CD4-positive, alpha-beta T cell treated with Interleukin-2 at 100 ng/mL for 4 hours (primary cell): ENCODE measurements at regions not wholly inside any gene's neighbourhood (a gene's known extent, or its start where the extent isn't known, plus 50 kb on each side); places are given as distances from the start of the nearest gene placed in this dataset.

ENCODE experiments used
- DNase-seq: peaks from one replicate; pipeline ENCODE4 v3.0.0-alpha.2; 2020; ENCODE audit warnings: low spot score

GRCh38 chr21:16587681-16588375 is 858.0 kb downstream of the USP25 start:
- no peak for DNase-seq

DNA sequence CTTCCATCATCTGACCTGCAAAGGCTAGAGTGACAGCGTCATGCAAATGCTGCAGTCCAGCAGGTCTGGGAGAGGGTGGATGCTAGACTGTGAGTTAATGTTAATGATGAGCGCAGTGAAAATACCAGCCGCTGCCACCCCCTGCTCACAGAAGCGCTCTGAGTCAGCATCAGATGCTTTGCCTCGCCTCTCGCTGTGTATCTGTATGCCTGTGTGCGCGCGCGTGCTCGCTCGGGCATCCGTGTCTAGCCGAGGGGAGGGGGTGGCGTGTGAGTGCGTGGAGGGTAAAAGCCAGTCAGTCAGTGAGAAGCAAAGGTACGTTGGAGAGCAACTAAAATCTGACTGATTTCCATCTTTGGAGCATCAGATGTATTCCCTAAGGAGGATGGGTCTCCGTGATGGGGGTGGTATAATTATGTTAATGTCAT is 858.7 kb downstream of the USP25 start:
- DNase-seq: no peak

DNA sequence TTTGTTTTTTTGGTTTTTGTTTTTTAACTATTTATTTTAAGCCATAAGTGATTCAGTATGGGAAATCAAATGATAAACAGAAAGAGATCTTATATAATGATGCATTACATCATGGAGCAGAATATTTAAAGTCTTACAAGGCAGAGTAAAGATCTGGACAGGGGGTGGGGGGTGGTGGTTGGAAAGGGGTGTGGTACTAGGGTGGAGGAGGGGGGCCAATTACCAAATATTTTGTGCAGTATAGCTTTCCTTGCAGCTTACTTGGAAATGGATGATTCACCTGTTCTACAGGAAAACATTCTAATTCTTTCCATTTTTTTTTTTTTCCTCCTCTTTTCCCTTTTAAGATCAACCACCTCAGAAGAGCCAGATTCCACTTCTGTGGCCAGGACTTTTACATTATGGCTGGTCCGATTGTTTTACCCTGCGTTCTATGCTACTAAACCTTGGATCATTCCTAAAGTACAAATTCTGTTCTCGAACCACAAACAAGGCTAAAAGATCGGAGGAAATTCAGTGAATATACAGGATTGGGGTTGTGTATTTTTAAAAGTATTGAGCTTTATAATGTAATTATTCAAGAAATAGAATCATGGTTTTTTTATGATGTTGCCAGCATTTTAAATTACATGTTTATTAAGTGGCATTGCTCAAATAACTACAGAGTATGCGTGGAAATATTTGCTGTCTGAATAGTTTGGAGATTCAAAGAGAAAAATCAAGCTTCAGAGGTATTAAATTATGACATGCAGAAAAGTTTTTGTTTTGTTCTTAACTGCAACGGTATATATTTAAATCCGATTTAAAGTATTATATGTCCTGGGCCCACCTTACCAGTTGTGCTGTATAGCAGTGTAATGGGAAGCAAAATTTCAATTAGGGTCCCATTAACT is 859.5 kb downstream of the USP25 start:
- no peak for DNase-seq

- no peak for DNase-seq
Measured at GRCh38 chr21:16590186-16590585, 860.4 kb downstream of the USP25 start.

GRCh38 chr21:16590641-16591292 is 861.0 kb downstream of the USP25 start:
- no peak for DNase-seq

DNA sequence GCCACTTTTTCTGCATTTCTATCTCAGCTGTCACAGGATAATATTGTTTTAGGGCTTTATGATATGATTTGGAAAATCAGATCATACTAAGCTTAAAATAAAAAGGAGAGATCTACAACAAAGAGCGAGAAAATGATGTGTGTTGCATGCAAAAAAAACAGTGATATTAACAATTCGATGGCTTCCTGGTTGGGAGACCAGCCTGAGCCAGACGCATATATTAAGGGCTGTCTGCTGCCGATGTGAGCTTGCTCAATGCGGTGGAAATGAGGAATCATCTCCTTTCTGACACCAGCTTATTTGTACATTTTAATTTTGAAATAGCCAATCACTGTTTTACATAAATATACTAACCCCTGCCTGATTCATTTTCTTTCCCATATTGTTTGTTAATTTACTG is 862.6 kb downstream of the USP25 start:
- no peak for DNase-seq

DNA sequence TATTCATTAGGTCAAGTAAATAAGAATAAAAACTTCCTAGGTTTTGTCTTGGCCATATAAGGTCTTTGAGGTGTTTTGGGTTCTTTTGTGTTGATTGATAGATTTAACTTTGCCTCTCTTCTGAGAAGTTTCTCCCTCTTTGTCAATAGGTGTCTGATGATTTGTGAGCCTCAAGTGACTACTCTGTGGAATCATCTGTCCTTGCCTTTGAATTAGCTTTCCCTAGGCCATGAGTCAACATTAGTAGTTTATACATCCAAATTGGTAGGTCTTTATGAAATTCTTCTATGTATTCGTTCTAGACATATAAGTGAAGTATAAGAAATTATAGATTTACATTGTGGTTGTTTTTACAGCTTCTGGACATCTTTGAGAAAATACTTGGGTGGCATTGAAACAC is 864.4 kb downstream of the USP25 start:
- no peak for DNase-seq

GRCh38 chr21:16596369-16596768 is 866.6 kb downstream of the USP25 start:
- no peak for DNase-seq

GRCh38 chr21:16597753-16598152 is 868.0 kb downstream of the USP25 start:
- no peak for DNase-seq

- no peak for DNase-seq
Measured at GRCh38 chr21:16605597-16605996, 875.8 kb downstream of the USP25 start.

DNA sequence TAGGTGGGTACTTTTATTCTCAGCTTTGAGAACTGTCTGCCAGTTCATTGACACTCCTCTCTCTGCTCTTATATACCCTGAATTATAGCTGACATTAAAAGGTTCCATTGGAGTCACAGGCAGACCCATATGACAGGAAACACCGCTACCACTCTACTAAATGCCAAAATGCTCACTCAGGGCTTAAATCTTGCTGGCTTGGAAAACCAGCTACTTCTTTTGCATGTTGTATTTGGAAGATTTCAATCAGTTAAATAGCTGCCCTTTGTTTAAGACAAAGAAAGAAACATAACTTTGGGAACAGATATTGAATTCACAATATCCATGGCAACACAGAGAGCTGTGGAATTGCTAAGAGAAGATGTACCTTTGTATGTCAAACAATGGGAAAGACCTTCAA is 876.5 kb downstream of the USP25 start:
- no peak for DNase-seq

DNA sequence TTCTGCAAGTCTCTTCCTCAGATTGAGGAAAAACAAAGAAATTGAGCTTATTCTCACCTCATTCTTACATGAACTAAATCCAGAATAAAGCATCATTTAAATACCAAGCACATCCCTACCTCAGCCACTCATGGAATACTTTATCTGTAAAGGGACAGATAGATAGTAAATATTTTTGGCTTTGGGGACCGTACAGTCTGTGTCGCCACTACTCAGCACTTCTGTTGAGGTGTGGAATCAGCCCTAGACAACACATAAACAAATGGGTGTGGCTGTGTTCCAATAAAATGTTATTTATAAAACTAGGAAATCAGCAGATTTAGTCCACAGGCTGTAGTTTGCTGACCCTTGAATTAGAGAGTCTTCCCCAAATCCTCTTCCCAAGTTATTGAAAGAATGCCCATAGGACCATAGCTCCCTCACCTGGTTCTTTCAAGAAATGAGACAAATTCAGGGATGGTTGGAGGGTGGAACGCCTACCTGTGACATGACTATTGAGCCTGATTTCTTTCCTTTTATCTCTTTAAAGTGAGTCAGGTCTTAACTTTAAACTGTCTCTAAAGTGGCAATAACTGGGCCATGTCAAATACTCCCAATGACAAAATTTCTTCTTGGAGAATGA is 878.5 kb downstream of the USP25 start:
- DNase-seq: no peak

GRCh38 chr21:16619281-16619680 is 889.5 kb downstream of the USP25 start:
- DNase-seq: no peak

DNA sequence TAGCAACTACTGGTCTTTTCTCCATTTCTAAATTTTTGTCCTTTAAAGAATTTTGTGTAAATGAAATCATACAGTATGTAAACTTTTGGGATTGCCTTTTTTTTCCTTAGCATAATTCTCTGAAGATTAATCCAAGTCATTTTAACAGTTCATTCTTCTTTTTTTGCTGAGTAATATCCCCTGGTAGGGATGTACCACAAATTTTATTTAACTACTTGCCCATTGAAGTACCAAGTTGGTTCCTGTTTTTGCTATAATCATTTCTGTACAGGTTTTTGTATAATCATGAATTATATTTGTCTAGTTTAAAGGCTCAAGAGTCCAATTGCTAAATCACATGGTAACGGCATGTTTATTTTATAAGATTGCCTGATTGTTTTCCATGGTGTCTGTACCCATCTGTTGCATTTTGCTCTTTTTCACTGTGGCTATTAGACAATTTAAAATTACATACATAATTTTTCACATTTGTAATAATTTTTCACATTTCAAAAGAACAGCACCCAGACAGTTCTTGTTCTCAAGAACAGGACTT is 891.1 kb downstream of the USP25 start:
- no peak for DNase-seq

- DNase-seq: no peak
Measured at GRCh38 chr21:16624479-16625118, 888.2 kb upstream of the CXADR start.

DNA sequence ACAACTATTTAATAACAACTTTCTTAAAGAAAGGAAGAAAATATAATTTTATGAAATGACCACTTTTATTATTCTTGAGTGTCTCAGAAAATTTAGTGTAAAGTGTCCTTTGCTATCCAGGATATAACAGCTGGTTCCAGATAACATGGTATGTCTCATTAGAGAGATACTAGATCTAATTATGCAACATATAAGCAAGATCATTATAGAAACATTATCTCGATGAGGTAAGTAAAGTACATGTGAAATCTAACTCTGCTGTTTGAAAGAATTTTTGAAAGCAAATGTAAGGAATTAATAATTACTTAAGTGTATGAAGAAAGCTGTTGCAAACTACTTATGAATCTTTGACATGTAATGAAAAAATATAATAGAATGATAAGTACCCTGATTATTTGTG is 887.4 kb upstream of the CXADR start:
- no peak for DNase-seq

GRCh38 chr21:16633831-16634459 is 878.9 kb upstream of the CXADR start:
- DNase-seq: no peak

DNA sequence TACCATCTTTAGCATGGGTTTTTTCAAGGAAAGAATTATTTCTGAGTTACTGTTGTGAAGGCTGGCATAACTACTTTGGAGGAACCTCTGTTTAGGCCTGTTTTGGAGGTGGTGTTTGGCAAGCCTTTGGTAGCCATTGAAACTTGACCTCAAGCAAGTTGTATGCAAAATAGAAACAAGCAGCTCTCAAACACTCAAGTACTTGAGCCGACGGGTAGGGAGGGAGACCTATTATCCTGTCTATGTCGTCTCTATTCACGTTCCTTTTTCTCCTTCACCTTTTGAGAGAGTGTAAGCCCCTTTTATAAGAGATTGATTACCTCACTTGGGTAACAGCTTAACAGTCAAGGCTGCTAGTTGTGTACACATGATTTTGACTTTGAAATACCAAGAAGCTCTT is 878.3 kb upstream of the CXADR start:
- no peak for DNase-seq

DNA sequence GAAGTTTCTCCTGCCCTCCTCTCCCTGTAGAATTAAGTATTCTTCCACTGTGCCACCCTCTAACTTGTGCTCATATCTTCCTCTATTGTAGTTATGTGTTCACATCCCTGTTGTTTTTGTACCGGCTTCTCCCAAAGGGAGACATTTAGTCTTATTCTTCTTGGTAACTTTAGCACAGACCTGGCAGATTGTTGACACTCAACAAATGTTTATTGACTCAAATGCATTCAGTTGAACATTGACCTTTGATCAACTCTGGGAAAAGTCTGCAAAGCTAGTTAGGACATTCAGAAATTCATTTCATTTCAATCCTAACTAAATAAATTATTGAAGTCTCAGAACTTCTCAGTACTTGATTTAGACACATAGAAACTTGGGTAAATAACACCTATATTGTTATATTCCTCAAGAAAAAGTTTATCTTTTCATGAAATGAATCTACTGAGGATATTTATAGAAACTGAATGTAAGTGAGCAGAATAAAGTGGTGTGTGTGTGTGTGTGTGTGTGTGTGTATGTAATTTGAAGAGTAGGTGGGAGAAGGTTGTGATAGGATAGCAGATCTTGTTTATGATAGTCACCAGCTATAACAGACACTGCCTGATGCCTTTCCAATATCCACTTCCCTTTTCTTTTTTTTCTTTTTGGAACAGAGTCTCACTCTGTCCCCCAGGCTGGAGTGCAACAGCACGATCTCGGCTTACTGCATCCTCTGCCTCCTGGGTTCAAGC is 872.4 kb upstream of the CXADR start:
- DNase-seq: no peak

GRCh38 chr21:16642353-16642752 is 870.5 kb upstream of the CXADR start:
- DNase-seq: no peak

DNA sequence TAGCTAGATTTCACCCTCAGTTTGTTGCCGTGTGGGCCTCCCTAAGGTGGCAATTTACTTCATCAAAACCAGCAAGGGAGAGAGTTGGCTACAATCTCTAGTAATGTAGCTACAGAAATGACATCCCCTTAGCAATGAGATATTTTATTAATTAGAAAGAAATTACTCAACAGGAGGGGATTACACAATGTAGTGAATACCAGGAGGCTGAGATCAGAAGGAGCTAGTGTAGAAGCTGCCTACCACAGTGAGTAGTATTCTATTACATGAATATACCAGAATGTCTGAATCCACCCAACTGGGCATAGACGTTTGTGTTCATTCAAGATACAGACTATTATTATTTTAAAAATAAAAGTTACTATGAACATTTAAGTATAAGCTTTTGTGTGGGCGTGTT is 868.2 kb upstream of the CXADR start:
- no peak for DNase-seq
